GM23248 (cell line): ENCODE measurements at regions not wholly inside any gene's neighbourhood (a gene's known extent, or its start where the extent isn't known, plus 50 kb on each side); places are given as distances from the start of the nearest gene placed in this dataset.

Source experiments
- DNase-seq: peaks from one replicate; pipeline ENCODE4 v3.0.0-alpha.2; 2015
- H2AFZ ChIP-seq: fragments of 200-600 bp; sonication (generic); 2 replicates; pipeline ENCODE4 v1.6.1; 2016; ENCODE audit warnings: antibody characterized with exemption
- H3F3A ChIP-seq: fragments of 200-600 bp; sonication (generic); 2 replicates; pipeline ENCODE4 v1.6.1; 2016; ENCODE audit warnings: mild to moderate bottlenecking, antibody characterized with exemption, mixed run types; ENCODE audit not compliant: insufficient read depth
- H3K27ac ChIP-seq: fragments of 200-600 bp; sonication (generic); 2 replicates; pipeline ENCODE4 v1.5.1; 2016; ENCODE audit warnings: mild to moderate bottlenecking
- H3K27me3 ChIP-seq: fragments of 200-600 bp; sonication (generic); replicated peaks from 2 replicates; pipeline ENCODE4 v1.6.1; 2016; ENCODE audit warnings: mild to moderate bottlenecking; ENCODE audit not compliant: insufficient read depth
- H3K36me3 ChIP-seq: fragments of 200-600 bp; sonication (generic); 2 replicates; pipeline ENCODE4 v1.6.1; 2016; ENCODE audit warnings: low read depth, mild to moderate bottlenecking
- H3K4me1 ChIP-seq: fragments of 200-600 bp; sonication (generic); 2 replicates; pipeline ENCODE4 v1.6.1; 2016; ENCODE audit warnings: mild to moderate bottlenecking; ENCODE audit not compliant: insufficient read depth
- H3K4me2 ChIP-seq: fragments of 200-600 bp; sonication (generic); one replicate; pipeline ENCODE4 v1.6.1; 2016; ENCODE audit warnings: mild to moderate bottlenecking; ENCODE audit not compliant: unreplicated experiment
- H3K4me3 ChIP-seq: fragments of 200-600 bp; sonication (generic); 2 replicates; pipeline ENCODE4 v1.5.1; 2016; ENCODE audit warnings: mild to moderate bottlenecking
- H3K79me2 ChIP-seq: fragments of 200-600 bp; sonication (generic); 2 replicates; pipeline ENCODE4 v1.6.1; 2016; ENCODE audit warnings: mild to moderate bottlenecking; ENCODE audit not compliant: insufficient read depth
- H3K9ac ChIP-seq: fragments of 200-600 bp; sonication (generic); 2 replicates; pipeline ENCODE4 v1.6.1; 2016; ENCODE audit warnings: mild to moderate bottlenecking
- H3K9me2 ChIP-seq: fragments of 200-600 bp; sonication (generic); 2 replicates; pipeline ENCODE4 v1.6.1; 2016; ENCODE audit warnings: mixed run types, mild to moderate bottlenecking, moderate library complexity; ENCODE audit not compliant: insufficient read depth
- H3K9me3 ChIP-seq: fragments of 200-600 bp; sonication (generic); one replicate; pipeline ENCODE4 v1.6.1; 2017; ENCODE audit warnings: low read depth
- H4K20me1 ChIP-seq: fragments of 200-600 bp; sonication (generic); 2 replicates; pipeline ENCODE4 v1.6.0; 2016; ENCODE audit not compliant: insufficient read depth
- EZH2 ChIP-seq: fragments of 200-600 bp; sonication (generic); IDR thresholded peaks from 2 replicates; pipeline ENCODE4 v1.6.1; 2018; ENCODE audit warnings: antibody characterized with exemption, mild to moderate bottlenecking; ENCODE audit not compliant: insufficient read depth, poor library complexity, severe bottlenecking
- EZH2phosphoT487 ChIP-seq: fragments of 200-600 bp; sonication (generic); IDR thresholded peaks from 2 replicates; pipeline ENCODE4 v1.6.1; 2018; ENCODE audit warnings: antibody characterized with exemption, moderate library complexity, mild to moderate bottlenecking, low read depth; ENCODE audit not compliant: insufficient read depth
- WGBS, 2 experiments: methylation state at CpG; one replicate each; pipeline ENCODE4 v1.1.6; 2015 to 2017; ENCODE audit warnings: low lambda C conversion rate in 2 of 2, low coverage in 1 of 2; ENCODE audit errors: missing lambda C conversion rate in 2 of 2; 5-methylcytosine and 5-hydroxymethylcytosine counted together
- in situ Hi-C: fragments of 300-500 bp; cut with MboI; formaldehyde crosslinking; loops from 2 replicates; pipeline ENCODE4 v1.15.0; 2020

GRCh38 chr2:129479892-129480291, 499.6 kb upstream of the RAB6C start:
- no peak overlapping the region for H2AFZ ChIP-seq
- no peaks in the 10 kb centered on the region for H3K36me3 ChIP-seq
- H3K9ac ChIP-seq = no peak overlapping the region
- no peaks in the 10 kb centered on the region for H3K9me2 ChIP-seq
- no peak for DNase-seq
- in situ Hi-C loops = no loop called here
- H3K79me2 ChIP-seq = no peaks in the 10 kb centered on the region
- no peaks in the 10 kb centered on the region for H3K4me1 ChIP-seq
- no peak overlapping the region for H3K27ac ChIP-seq
- no peak overlapping the region for H3K4me3 ChIP-seq
- H3F3A ChIP-seq = no peaks in the 10 kb centered on the region
- WGBS, 2 experiments = 14 to 15% methylated on average over 7 of the region's 7 CpGs
- H4K20me1 ChIP-seq = no peaks in the 10 kb centered on the region
- H3K4me2 ChIP-seq = no peak overlapping the region
- no peaks in the 10 kb centered on the region for H3K9me3 ChIP-seq
- no peaks in the 10 kb centered on the region for H3K27me3 ChIP-seq
- no peak for TF ChIP-seq EZH2
- no peak for TF ChIP-seq EZH2phosphoT487

- Histone ChIP-seq H3K9ac (no peak overlapping the region), H3K4me1 (no peaks in the 10 kb centered on the region), H3K9me3 (no peaks in the 10 kb centered on the region), H4K20me1 (no peaks in the 10 kb centered on the region), H3K79me2 (no peaks in the 10 kb centered on the region), H3K36me3 (no peaks in the 10 kb centered on the region), H3K27me3 (no peaks in the 10 kb centered on the region), H3K27ac (no peak overlapping the region), H2AFZ (no peak overlapping the region), H3K4me2 (no peak overlapping the region), H3F3A (no peaks in the 10 kb centered on the region), H3K4me3 (no peak overlapping the region), H3K9me2 (no peaks in the 10 kb centered on the region)
- in situ Hi-C loops = no loop called here
- TF ChIP-seq EZH2phosphoT487 (no peak), EZH2 (no peak)
- no peak for DNase-seq
- WGBS, 2 experiments = 26 to 36% methylated on average over 3 of the region's 3 CpGs
These were observed 498.7 kb upstream of the RAB6C start for GRCh38 chr2:129480790-129481189.

- Histone ChIP-seq H3K9me2 (no peaks in the 10 kb centered on the region), H3K27me3 (no peaks in the 10 kb centered on the region), H3K36me3 (no peaks in the 10 kb centered on the region), H3K4me1 (no peaks in the 10 kb centered on the region), H2AFZ (no peak overlapping the region), H3K27ac (no peak overlapping the region), H3K9me3 (no peaks in the 10 kb centered on the region), H3K4me2 (no peak overlapping the region), H4K20me1 (no peaks in the 10 kb centered on the region), H3K4me3 (no peak overlapping the region), H3K79me2 (no peaks in the 10 kb centered on the region), H3K9ac (no peak overlapping the region), H3F3A (no peaks in the 10 kb centered on the region)
- 24 to 26% methylated on average over 7 of the region's 7 CpGs for WGBS, 2 experiments
- DNase-seq = no peak
- TF ChIP-seq EZH2 = no peak
- TF ChIP-seq EZH2phosphoT487 = no peak
- in situ Hi-C loops = no loop called here
These were observed 497.9 kb upstream of the RAB6C start for GRCh38 chr2:129481306-129482219.

- in situ Hi-C loops = no loop called here
- Histone ChIP-seq H3K4me1 (no peaks in the 10 kb centered on the region), H3K9ac (no peak overlapping the region), H3K4me3 (no peak overlapping the region), H4K20me1 (no peaks in the 10 kb centered on the region), H3K9me2 (no peaks in the 10 kb centered on the region), H3K4me2 (no peak overlapping the region), H3F3A (no peaks in the 10 kb centered on the region), H3K36me3 (no peaks in the 10 kb centered on the region), H3K79me2 (no peaks in the 10 kb centered on the region), H2AFZ (no peak overlapping the region), H3K9me3 (no peaks in the 10 kb centered on the region), H3K27me3 (no peaks in the 10 kb centered on the region), H3K27ac (no peak overlapping the region)
- 17 to 54% methylated on average over 3 to 6 of the region's 6 CpGs for WGBS, 2 experiments
- no peak for DNase-seq
- no peak for TF ChIP-seq EZH2phosphoT487
- TF ChIP-seq EZH2 = no peak
These were observed 496.8 kb upstream of the RAB6C start for GRCh38 chr2:129482626-129483025.
